GM21619 (cell line): ENCODE measurements at regions not wholly inside any gene's neighbourhood (a gene's known extent, or its start where the extent isn't known, plus 50 kb on each side); places are given as distances from the start of the nearest gene placed in this dataset.
"Not testable (repeated sequence)": the region's sequence is repeated elsewhere in the genome, so short reads cannot be mapped to it uniquely, and the experiment has no call there.

Source experiments
- ATAC-seq: cut with Tn5 transposase; IDR thresholded peaks from one replicate; pipeline ENCODE4 v1.9.1; 2021; ENCODE audit not compliant: unreplicated experiment

- ATAC-seq = not testable (repeated sequence)
Observed at GRCh38 chr3:164401440-164401839, 676.9 kb downstream of the SI start.

DNA sequence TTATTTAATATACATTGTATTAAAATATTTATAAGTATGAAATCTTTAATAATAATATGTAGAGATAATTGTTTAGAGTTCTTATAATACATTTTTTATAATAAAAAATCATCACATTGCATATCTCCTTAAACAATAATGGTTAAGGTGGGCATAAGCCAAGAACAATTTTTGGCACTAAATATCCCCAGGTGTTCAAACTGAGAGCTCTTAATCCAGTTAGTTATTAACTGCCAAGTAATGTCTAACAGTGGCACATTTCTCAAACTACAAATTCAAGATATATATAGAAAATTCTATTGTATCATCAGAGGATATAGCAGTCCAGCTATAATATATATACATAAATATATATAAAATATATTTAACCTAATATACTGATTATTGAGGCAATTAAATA lies 680.8 kb downstream of the SI start:
- no peak for ATAC-seq

GRCh38 chr3:164393171-164393570 lies 685.1 kb downstream of the SI start:
- ATAC-seq = no peak

GRCh38 chr3:164390046-164390445 lies 688.2 kb downstream of the SI start:
- ATAC-seq = no peak

GRCh38 chr3:164387236-164387635 lies 691.1 kb downstream of the SI start:
- ATAC-seq = no peak

GRCh38 chr3:164380156-164380555 lies 698.1 kb downstream of the SI start:
- ATAC-seq = no peak

GRCh38 chr3:164377466-164377865 lies 700.8 kb downstream of the SI start:
- ATAC-seq = no peak

GRCh38 chr3:164375995-164376394 lies 702.3 kb downstream of the SI start:
- no peak for ATAC-seq

- no peak for ATAC-seq
Observed at GRCh38 chr3:164375538-164375937, 702.8 kb downstream of the SI start.

DNA sequence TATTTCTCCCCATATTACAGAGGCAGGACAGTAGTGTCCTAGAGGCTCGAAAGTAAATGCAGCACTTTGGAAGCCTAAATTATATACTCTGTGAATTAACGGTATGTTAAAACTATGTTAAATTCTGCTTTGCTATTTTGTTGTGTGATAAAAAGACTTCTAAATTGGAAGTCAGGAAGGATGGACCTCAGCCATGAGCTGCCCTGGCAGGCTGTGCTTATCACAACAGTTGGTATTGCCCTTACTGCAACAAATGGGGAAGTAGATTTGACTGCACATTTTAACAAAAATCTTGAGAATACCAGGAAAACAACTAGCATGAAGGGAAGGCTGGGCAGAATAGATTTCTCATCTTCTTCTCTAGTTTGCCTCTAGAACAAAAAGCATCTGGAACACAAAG lies 706.6 kb downstream of the SI start:
- no peak for ATAC-seq

DNA sequence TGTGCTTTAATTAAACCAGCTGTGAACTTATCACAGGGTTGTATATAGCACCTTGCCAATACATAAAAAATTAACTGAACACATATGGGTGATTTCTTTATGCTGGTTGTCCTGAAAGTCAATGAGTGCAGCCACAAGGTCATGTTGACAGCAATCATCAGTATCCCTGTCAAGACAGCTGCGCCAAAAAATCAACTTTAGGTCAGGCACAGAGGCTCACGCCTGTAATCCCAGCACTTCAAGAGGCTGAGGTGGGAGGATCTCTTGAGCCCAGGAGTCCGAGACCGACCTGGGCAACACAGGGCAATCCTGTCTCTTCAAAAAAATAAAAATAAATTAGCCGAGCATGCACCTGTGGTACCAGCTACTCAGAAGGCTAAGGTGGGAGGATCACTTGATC lies 707.3 kb downstream of the SI start:
- no peak for ATAC-seq

- no peak for ATAC-seq
Observed at GRCh38 chr3:164365242-164365641, 713.1 kb downstream of the SI start.

DNA sequence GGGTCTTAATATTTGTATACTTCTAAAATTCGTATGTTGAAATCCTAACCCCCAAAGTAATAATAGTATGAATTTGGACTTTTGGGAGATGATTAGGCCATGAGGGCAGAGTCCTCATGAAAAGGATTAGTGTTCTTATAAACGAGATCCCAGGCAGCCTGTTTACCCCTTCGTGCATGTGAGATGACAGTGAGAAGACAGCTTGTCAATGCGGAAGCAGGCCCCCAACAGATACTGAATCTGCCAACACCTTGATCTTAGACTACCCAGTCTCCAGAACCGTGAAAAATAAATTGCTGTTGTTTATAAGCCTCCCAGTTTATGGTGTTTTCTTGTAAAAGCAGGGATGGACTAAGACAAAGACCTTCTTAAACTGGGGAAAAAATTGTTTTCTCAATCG lies 714.2 kb downstream of the SI start:
- ATAC-seq = no peak

DNA sequence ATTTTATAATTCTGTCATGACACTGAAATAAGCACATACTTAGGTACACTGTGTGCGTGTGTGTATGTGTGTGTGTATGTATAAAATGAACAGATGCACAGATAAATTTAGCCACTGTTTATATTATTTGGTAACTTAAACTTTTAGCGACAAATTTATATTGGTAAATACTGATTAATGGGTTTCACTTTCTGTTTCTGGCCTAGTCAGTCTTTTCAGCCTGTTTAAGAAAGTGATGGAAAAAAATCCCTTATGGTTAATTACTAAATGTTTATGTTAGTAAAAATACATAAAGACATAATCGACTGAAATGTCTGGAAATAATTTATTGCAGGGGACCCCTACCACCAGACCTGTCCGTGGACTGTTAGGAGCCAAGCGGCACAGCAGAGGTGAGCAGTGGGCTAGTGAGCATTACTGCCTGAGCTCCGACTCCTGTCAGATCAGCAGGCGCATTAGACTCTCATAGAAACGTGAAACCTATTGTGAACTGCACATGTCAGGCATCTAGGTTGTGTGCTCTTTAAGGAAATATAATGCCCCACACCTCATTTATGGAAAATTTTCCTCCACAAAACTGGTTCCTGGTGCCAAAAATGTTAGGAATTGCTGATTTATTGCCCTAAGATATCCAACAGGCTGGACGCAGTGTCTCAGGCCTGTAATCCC lies 717.4 kb downstream of the SI start:
- no peak for ATAC-seq

DNA sequence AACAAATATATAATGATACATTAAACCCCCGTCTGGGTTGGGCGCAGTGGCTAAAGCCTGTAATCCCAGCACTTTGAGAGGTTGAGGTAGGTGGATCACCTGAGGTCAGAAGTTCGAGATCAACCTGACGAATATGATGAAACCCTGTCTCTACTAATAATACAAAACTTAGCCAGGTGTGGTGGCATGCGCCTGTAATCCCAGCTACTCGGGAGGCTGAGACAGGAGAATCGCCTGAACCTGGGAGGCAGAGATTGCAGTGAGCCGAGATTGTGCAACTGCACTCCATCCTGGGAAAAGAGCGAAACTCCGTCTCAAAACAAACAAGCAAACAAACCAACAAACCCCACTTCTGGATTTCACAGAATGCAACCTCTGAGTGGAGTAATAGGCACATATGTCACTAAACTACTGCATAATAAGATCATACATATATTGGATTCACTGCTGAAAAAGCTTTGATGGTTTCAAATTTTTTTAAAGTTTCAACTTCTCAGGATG lies 718.2 kb downstream of the SI start:
- ATAC-seq = no peak

DNA sequence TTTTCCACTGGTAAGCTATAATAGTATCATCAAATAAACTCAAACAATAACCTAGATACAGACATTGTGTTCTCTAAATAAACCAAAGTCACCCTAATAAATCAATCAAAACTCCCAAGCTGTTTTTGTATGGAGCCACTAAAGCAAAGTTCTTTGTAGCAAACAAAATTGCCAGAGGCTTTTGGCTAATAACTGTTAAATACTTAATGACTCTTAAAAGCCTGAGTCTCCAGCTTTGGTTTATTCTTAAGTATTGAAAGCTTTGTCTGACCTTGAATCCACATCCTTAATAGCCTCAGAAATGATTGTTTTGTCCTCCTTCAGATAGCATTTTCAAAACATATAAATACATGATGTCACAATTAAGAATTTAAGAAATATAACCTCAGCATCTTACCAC lies 725.3 kb downstream of the SI start:
- ATAC-seq = no peak

GRCh38 chr3:164351131-164351530 lies 727.2 kb downstream of the SI start:
- ATAC-seq = no peak

DNA sequence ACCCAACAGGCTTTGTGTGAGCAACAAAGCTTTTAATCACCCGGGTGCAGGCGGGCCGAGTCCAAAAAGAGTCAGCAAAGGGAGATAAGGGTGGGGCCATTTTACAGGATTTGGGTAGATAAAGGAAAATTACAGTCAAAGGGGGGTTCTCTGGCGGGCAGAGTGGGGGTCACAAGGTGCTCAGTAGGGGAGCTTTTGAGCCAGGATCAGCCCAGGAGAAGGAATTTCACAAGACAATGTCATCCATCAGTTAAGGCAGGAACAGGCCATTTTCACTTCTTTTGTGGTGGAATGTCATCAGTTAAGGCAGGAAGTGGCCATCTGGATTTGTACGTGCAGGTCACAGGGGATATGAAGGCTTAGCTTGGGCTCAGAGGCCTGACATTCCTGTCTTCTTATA lies 736.1 kb downstream of the SI start:
- not testable (repeated sequence) for ATAC-seq

DNA sequence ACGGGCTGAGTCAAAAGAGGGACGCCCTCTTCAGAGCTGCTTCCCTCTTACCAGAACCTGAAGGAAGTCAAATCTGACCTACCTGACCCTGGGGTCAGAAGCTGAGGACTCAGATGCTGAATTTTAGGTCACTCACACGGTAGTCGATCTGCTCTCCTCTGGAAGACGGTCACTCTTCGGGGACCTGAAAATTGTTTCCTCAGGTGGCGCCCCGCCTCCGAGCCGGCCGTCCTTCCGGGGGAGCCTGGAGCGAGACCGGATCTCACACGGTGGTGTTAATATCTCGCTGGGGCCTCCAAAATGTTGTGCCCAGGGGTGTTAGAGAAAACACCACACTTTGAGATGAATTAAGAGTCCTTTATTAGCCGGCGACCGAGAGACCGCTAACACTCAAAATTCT lies 737.2 kb downstream of the SI start:
- no peak for ATAC-seq

- no peak for ATAC-seq
Observed at GRCh38 chr3:164340273-164340672, 738.0 kb downstream of the SI start.

GRCh38 chr3:164332831-164333802 lies 745.2 kb downstream of the SI start:
- no peak for ATAC-seq

DNA sequence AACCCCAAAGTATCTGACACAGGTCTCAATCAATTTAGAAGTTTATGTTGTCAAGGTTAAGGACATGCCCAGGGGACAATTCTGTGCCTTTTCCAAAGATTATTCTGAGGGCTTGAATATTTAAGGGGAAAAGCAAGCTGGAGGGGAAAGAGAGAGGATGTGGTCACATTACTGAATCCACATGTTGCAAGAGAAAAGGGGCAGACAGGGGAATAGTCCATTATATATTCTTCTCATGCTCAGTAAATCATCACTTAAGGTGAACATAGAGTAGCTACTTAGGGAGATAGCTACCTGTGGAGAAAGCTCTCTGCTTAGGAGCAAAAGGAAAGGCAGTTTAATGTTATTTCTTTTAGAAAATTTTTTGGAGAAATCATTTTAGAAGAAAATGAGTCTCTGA lies 751.6 kb downstream of the SI start:
- ATAC-seq = no peak
